IMR-90 (cell line): ENCODE measurements at regions not wholly inside any gene's neighbourhood (a gene's known extent, or its start where the extent isn't known, plus 50 kb on each side); places are given as distances from the start of the nearest gene placed in this dataset.

Experiments
- ATAC-seq: fragments of 200-7000 bp; cut with Tn5 transposase; 2 replicates; pipeline ENCODE4 v1.9.1; 2020; ENCODE audit warnings: low read depth, mild to moderate bottlenecking, moderate library complexity
- BruUV-seq: library from RNA; stranded (reverse); fragments of 400-500 nt; replicated peaks from 2 replicates; lab custom pipeline; 2021; lab: Mats Ljungman, UMichigan
- CTCF ChIA-PET: fragments of 300-600 bp; formaldehyde crosslinking; extraction: SDS; loops from one replicate; lab custom pipeline; 2021; ENCODE audit warnings: antibody characterized with exemption; lab: Yijun Ruan, JAX
- POLR2A ChIA-PET: fragments of 300-600 bp; sonication (Branson Sonifier 250); formaldehyde crosslinking; loops from one replicate; lab custom pipeline; 2022; ENCODE audit warnings: antibody characterized with exemption; ENCODE audit not compliant: unreplicated experiment; lab: Charles Lee
- DNase-seq: peaks from one replicate; pipeline ENCODE4 v3.0.0; 2013
- H2AFZ ChIP-seq: replicated peaks from 2 replicates; pipeline ENCODE3; 2013; ENCODE audit warnings: low read length, mild to moderate bottlenecking; ENCODE audit not compliant: poor library complexity
- H2AK5ac ChIP-seq: 2 replicates; pipeline ENCODE4 v1.6.1; 2013; ENCODE audit warnings: low read depth, low read length, inconsistent platforms
- H2AK9ac ChIP-seq: replicated peaks from 2 replicates; pipeline ENCODE3; 2013; ENCODE audit warnings: mild to moderate bottlenecking, low read depth, low read length, moderate library complexity; ENCODE audit not compliant: poor library complexity
- H2BK120ac ChIP-seq: 2 replicates; pipeline ENCODE4 v1.6.1; 2013; ENCODE audit warnings: low read depth, low read length, inconsistent platforms
- H2BK15ac ChIP-seq: 3 replicates; pipeline ENCODE4 v1.6.1; 2013; ENCODE audit warnings: low read depth, low read length, inconsistent platforms
- H2BK20ac ChIP-seq: 2 replicates; pipeline ENCODE4 v1.6.1; 2013; ENCODE audit warnings: low read depth, mild to moderate bottlenecking, inconsistent platforms, low read length, moderate library complexity
- H2BK5ac ChIP-seq: 2 replicates; pipeline ENCODE4 v1.6.1; 2013; ENCODE audit warnings: mild to moderate bottlenecking, low read depth, low read length, inconsistent platforms; ENCODE audit not compliant: poor library complexity, severe bottlenecking
- H3K14ac ChIP-seq: replicated peaks from 2 replicates; pipeline ENCODE4 v1.6.1; 2013; ENCODE audit warnings: low read depth, low read length, inconsistent platforms
- H3K18ac ChIP-seq: 2 replicates; pipeline ENCODE4 v1.6.1; 2013; ENCODE audit warnings: low read depth, low read length, control low read depth
- H3K23ac ChIP-seq: 2 replicates; pipeline ENCODE4 v1.6.1; 2013; ENCODE audit warnings: low read depth, low read length, inconsistent platforms
- H3K27ac ChIP-seq: 2 replicates; pipeline ENCODE4 v1.5.1; 2013; ENCODE audit warnings: mild to moderate bottlenecking, control low read depth, low read length; ENCODE audit not compliant: insufficient read depth
- H3K27me3 ChIP-seq: 2 replicates; pipeline ENCODE4 v1.6.1; 2013; ENCODE audit warnings: low read length; ENCODE audit not compliant: control insufficient read depth, insufficient read depth
- H3K36me3 ChIP-seq: 2 replicates; pipeline ENCODE4 v1.6.1; 2013; ENCODE audit warnings: low read length, mixed read lengths; ENCODE audit not compliant: control insufficient read depth, insufficient read depth
- H3K4ac ChIP-seq: 2 replicates; pipeline ENCODE4 v1.6.1; 2013; ENCODE audit warnings: low read depth, low read length, inconsistent platforms
- H3K4me1 ChIP-seq: 2 replicates; pipeline ENCODE4 v1.6.1; 2013; ENCODE audit warnings: low read length, mixed read lengths; ENCODE audit not compliant: control insufficient read depth, insufficient read depth
- H3K4me2 ChIP-seq: 2 replicates; pipeline ENCODE4 v1.6.1; 2013; ENCODE audit warnings: low read depth, mild to moderate bottlenecking, control low read depth, low read length, moderate library complexity
- H3K4me3 ChIP-seq: 2 replicates; pipeline ENCODE4 v1.5.1; 2013; ENCODE audit warnings: low read depth, mild to moderate bottlenecking, control low read depth, low read length, moderate library complexity; ENCODE audit not compliant: insufficient read depth
- H3K56ac ChIP-seq: 2 replicates; pipeline ENCODE4 v1.6.1; 2013; ENCODE audit warnings: low read length, inconsistent platforms; ENCODE audit not compliant: insufficient read depth; ENCODE audit errors: extremely low read depth
- H3K79me1 ChIP-seq, 2 experiments: 2 replicates each; pipeline ENCODE4 v1.6.1; 2013; ENCODE audit warnings: low read length in 2 of 2, inconsistent platforms in 1 of 2, low read depth in 1 of 2
- H3K9ac ChIP-seq: 2 replicates; pipeline ENCODE4 v1.6.1; 2013; ENCODE audit warnings: low read depth, low read length, control low read depth
- H3K9me1 ChIP-seq: 2 replicates; pipeline ENCODE4 v1.6.1; 2013; ENCODE audit warnings: low read length, inconsistent platforms; ENCODE audit not compliant: insufficient read depth
- H3K9me3 ChIP-seq: 2 replicates; pipeline ENCODE4 v1.6.1; 2013; ENCODE audit warnings: low read length; ENCODE audit not compliant: control insufficient read depth, insufficient read depth
- H4K20me1 ChIP-seq: 2 replicates; pipeline ENCODE4 v1.6.1; 2013; ENCODE audit warnings: low read length, inconsistent platforms; ENCODE audit not compliant: insufficient read depth
- H4K5ac ChIP-seq: 2 replicates; pipeline ENCODE4 v1.6.1; 2013; ENCODE audit warnings: mild to moderate bottlenecking, low read depth, low read length, control low read depth
- H4K8ac ChIP-seq, 2 experiments: 2 replicates each; pipeline ENCODE4 v1.6.1; 2013; ENCODE audit warnings: low read depth in 2 of 2, low read length in 2 of 2, control low read depth in 1 of 2, inconsistent platforms in 1 of 2
- H4K91ac ChIP-seq: 2 replicates; pipeline ENCODE4 v1.6.1; 2013; ENCODE audit warnings: low read depth, low read length, inconsistent platforms; ENCODE audit not compliant: insufficient read depth
- BHLHE40 ChIP-seq: fragments of 150-350 bp; IDR thresholded peaks from 2 replicates; pipeline ENCODE4 v1.6.1; 2016; ENCODE audit warnings: mild to moderate bottlenecking, low read depth, low read length
- CEBPB ChIP-seq: IDR thresholded peaks from 2 replicates; pipeline ENCODE4 v1.6.1; 2012; ENCODE audit warnings: low read depth, low read length, improper control_type of control experiment
- CHD1 ChIP-seq: IDR thresholded peaks from 2 replicates; pipeline ENCODE4 v1.6.1; 2012; ENCODE audit warnings: low read depth, low read length, improper control_type of control experiment
- FOS ChIP-seq: fragments of 150-350 bp; IDR thresholded peaks from 2 replicates; pipeline ENCODE4 v1.6.1; 2016; ENCODE audit warnings: low read depth, low read length
- MAFK ChIP-seq: IDR thresholded peaks from 2 replicates; pipeline ENCODE4 v1.6.1; 2012; ENCODE audit warnings: low read depth, low read length, improper control_type of control experiment
- MAZ ChIP-seq: IDR thresholded peaks from 2 replicates; pipeline ENCODE4 v1.6.1; 2012; ENCODE audit warnings: low read depth, mild to moderate bottlenecking, low read length, improper control_type of control experiment, moderate library complexity, borderline replicate concordance
- MXI1 ChIP-seq: IDR thresholded peaks from 2 replicates; pipeline ENCODE4 v1.6.1; 2012; ENCODE audit warnings: low read depth, mild to moderate bottlenecking, low read length, moderate library complexity, borderline replicate concordance
- NFE2L2 ChIP-seq: fragments of 150-350 bp; IDR thresholded peaks from 2 replicates; pipeline ENCODE4 v1.6.1; 2016; ENCODE audit warnings: low read depth, mild to moderate bottlenecking, low read length
- POLR2A ChIP-seq: IDR thresholded peaks from 2 replicates; pipeline ENCODE4 v1.6.1; 2012; ENCODE audit warnings: mild to moderate bottlenecking, low read depth, low read length
- RAD21 ChIP-seq: IDR thresholded peaks from 2 replicates; pipeline ENCODE4 v1.6.1; 2012; ENCODE audit warnings: low read length, improper control_type of control experiment
- RCOR1 ChIP-seq: IDR thresholded peaks from 2 replicates; pipeline ENCODE4 v1.6.1; 2012; ENCODE audit warnings: mild to moderate bottlenecking, low read length, improper control_type of control experiment; ENCODE audit not compliant: insufficient replicate concordance
- RFX5 ChIP-seq: IDR thresholded peaks from 2 replicates; pipeline ENCODE4 v1.8.0; 2012; ENCODE audit warnings: low read depth, mild to moderate bottlenecking, low read length, moderate library complexity
- SMC3 ChIP-seq: fragments of 150-350 bp; IDR thresholded peaks from 2 replicates; pipeline ENCODE4 v1.6.1; 2016; ENCODE audit warnings: low read depth, mild to moderate bottlenecking, antibody characterized with exemption, low read length, moderate library complexity
- WGBS, 2 experiments: methylation state at CpG; one replicate each; pipeline versions ENCODE4 v1.1.5 to v1.1.7; 2013; ENCODE audit warnings: missing lambda C conversion rate in 2 of 2; ENCODE audit not compliant: insufficient read length in 1 of 2; ENCODE audit errors: extremely low coverage in 2 of 2; 5-methylcytosine and 5-hydroxymethylcytosine counted together
- dilution Hi-C: fragments of 300-500 bp; cut with HindIII; formaldehyde crosslinking; loops from one replicate; pipeline ENCODE4 v1.14.3; 2018; ENCODE audit warnings: low sequenced_read_pairs; ENCODE audit not compliant: unreplicated experiment
- in situ Hi-C: fragments of 300-500 bp; cut with MboI; formaldehyde crosslinking; loops from 3 replicates; pipeline ENCODE4 v1.14.3; 2019; ENCODE audit warnings: low sequenced_read_pairs, inconsistent platforms, mixed read lengths
- intact Hi-C: fragments of 100-400 bp; cut with micrococcal nuclease; formaldehyde crosslinking; loops from 2 replicates; pipeline ENCODE4 v1.10.0; 2022
- TF ChIP-seq, protein P1 (sequence below): fragments of 150-350 bp; IDR thresholded peaks from 2 replicates; pipeline ENCODE4 v1.6.1; 2016; ENCODE audit warnings: low read depth, mild to moderate bottlenecking, low read length, moderate library complexity, borderline replicate concordance
- TF ChIP-seq, protein P2 (sequence below): conservative IDR thresholded peaks from 2 replicates; pipeline ENCODE4 v1.5.1; 2012; ENCODE audit warnings: mild to moderate bottlenecking, low read depth, low read length, improper control_type of control experiment
- TF ChIP-seq, protein P3 (sequence below): fragments of 150-350 bp; IDR thresholded peaks from 2 replicates; pipeline ENCODE4 v1.6.1; 2017; ENCODE audit warnings: mild to moderate bottlenecking, antibody characterized with exemption, low read length, low read depth

DNA sequence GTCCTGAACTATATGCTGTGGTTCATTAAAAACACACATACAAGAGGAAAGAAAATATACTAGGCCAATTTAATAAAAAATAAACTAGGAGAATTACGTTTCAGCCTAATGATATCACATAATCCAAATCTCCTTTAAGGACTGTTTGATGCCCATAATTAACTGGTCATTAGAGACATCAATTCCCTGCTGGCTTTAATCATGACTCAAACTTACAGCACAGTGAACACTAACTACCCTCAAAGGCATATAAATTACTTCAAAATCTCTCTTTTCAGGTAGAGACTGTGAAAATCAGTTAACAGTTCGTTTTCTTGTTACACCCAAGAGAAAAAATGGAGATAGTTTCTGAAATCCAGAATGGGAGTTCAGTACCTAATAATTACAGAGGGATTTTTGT, 567.4 kb downstream of the CBLN2 start:
- Histone ChIP-seq H3K36me3 (no peaks in the 10 kb centered on the region), H2BK20ac (no peak overlapping the region), H3K4ac (no peak overlapping the region), H3K23ac (no peak overlapping the region), H4K8ac (no peak overlapping the region), H3K79me1 (no peaks in the 10 kb centered on the region), H3K56ac (no peak overlapping the region), H3K9me1 (no peaks in the 10 kb centered on the region), H3K27me3 (no peaks in the 10 kb centered on the region), H2AFZ (no peak overlapping the region), H3K4me2 (no peak overlapping the region), H4K20me1 (no peaks in the 10 kb centered on the region), H4K5ac (no peak overlapping the region), H2BK120ac (no peak overlapping the region), H3K27ac (no peak overlapping the region), H3K4me1 (no peaks in the 10 kb centered on the region), H2BK5ac (no peak overlapping the region), H2AK5ac (no peak overlapping the region), H3K4me3 (no peak overlapping the region), H4K91ac (no peak overlapping the region), H3K9ac (no peak overlapping the region), H2BK15ac (no peak overlapping the region), H3K14ac (no peak overlapping the region), H2AK9ac (no peak overlapping the region), H3K9me3 (peaks cover 13% of the 10 kb centered on the region), H3K18ac (no peak overlapping the region)
- dilution Hi-C loops (no loop called here), intact Hi-C loops (no loop called here), in situ Hi-C loops (no loop called here)
- CTCF ChIA-PET, result no interaction called here
- BruUV-seq, result no TSS peak
- no CpG with 5 or more reads among the region's 2 CpGs for WGBS, 2 experiments
- TF ChIP-seq NFE2L2, result no peak
- TF ChIP-seq RAD21, result no peak
- TF ChIP-seq MAZ, result no peak
- no peak for TF ChIP-seq MAFK
- TF ChIP-seq, protein P1, sequence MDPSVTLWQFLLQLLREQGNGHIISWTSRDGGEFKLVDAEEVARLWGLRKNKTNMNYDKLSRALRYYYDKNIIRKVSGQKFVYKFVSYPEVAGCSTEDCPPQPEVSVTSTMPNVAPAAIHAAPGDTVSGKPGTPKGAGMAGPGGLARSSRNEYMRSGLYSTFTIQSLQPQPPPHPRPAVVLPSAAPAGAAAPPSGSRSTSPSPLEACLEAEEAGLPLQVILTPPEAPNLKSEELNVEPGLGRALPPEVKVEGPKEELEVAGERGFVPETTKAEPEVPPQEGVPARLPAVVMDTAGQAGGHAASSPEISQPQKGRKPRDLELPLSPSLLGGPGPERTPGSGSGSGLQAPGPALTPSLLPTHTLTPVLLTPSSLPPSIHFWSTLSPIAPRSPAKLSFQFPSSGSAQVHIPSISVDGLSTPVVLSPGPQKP, result no peak
- TF ChIP-seq BHLHE40, result no peak
- no peak for TF ChIP-seq POLR2A
- no peak for TF ChIP-seq FOS
- TF ChIP-seq, protein P2, sequence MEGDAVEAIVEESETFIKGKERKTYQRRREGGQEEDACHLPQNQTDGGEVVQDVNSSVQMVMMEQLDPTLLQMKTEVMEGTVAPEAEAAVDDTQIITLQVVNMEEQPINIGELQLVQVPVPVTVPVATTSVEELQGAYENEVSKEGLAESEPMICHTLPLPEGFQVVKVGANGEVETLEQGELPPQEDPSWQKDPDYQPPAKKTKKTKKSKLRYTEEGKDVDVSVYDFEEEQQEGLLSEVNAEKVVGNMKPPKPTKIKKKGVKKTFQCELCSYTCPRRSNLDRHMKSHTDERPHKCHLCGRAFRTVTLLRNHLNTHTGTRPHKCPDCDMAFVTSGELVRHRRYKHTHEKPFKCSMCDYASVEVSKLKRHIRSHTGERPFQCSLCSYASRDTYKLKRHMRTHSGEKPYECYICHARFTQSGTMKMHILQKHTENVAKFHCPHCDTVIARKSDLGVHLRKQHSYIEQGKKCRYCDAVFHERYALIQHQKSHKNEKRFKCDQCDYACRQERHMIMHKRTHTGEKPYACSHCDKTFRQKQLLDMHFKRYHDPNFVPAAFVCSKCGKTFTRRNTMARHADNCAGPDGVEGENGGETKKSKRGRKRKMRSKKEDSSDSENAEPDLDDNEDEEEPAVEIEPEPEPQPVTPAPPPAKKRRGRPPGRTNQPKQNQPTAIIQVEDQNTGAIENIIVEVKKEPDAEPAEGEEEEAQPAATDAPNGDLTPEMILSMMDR, result no peak
- no peak for TF ChIP-seq CHD1
- TF ChIP-seq MXI1, result no peak
- no peak for TF ChIP-seq CEBPB
- no peak for TF ChIP-seq SMC3
- TF ChIP-seq RCOR1, result no peak
- TF ChIP-seq, protein P3, sequence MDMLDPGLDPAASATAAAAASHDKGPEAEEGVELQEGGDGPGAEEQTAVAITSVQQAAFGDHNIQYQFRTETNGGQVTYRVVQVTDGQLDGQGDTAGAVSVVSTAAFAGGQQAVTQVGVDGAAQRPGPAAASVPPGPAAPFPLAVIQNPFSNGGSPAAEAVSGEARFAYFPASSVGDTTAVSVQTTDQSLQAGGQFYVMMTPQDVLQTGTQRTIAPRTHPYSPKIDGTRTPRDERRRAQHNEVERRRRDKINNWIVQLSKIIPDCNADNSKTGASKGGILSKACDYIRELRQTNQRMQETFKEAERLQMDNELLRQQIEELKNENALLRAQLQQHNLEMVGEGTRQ, result no peak
- no peak for TF ChIP-seq RFX5
- ATAC-seq, result no peak
- POLR2A ChIA-PET, result no interaction called here
- no peak for DNase-seq
